HUES64 (cell line): ENCODE measurements at regions not wholly inside any gene's neighbourhood (a gene's known extent, or its start where the extent isn't known, plus 50 kb on each side); places are given as distances from the start of the nearest gene placed in this dataset.
A peak's percentile ranks its signal among the peaks of the same experiment; 100 is the strongest.

Experiments
- H3K27ac ChIP-seq: 2 replicates; pipeline ENCODE4 v1.7.0; 2013; ENCODE audit warnings: low read depth, low read length, inconsistent platforms
- H3K27me3 ChIP-seq: 2 replicates; pipeline ENCODE4 v1.6.1; 2013; ENCODE audit warnings: mild to moderate bottlenecking, low read length; ENCODE audit not compliant: insufficient read depth
- H3K36me3 ChIP-seq: 2 replicates; pipeline ENCODE4 v1.6.1; 2013; ENCODE audit warnings: mild to moderate bottlenecking, low read length; ENCODE audit not compliant: insufficient read depth
- H3K4me1 ChIP-seq: 2 replicates; pipeline ENCODE4 v1.6.1; 2013; ENCODE audit warnings: mild to moderate bottlenecking, low read length, moderate library complexity; ENCODE audit not compliant: insufficient read depth
- H3K4me3 ChIP-seq: 2 replicates; pipeline ENCODE4 v1.5.1; 2013; ENCODE audit warnings: mild to moderate bottlenecking, low read length, moderate library complexity
- H3K9ac ChIP-seq: 2 replicates; pipeline ENCODE4 v1.6.1; 2013; ENCODE audit warnings: mild to moderate bottlenecking, low read depth, low read length
- H3K9me3 ChIP-seq: 2 replicates; pipeline ENCODE4 v1.6.1; 2013; ENCODE audit warnings: low read depth, low read length; ENCODE audit not compliant: insufficient read depth
- WGBS: fragments of 150-250, 120-280 bp; methylation state at CpG from one replicate; pipeline ENCODE4 v1.1.7; 2013; ENCODE audit warnings: missing lambda C conversion rate; 5-methylcytosine and 5-hydroxymethylcytosine counted together

DNA sequence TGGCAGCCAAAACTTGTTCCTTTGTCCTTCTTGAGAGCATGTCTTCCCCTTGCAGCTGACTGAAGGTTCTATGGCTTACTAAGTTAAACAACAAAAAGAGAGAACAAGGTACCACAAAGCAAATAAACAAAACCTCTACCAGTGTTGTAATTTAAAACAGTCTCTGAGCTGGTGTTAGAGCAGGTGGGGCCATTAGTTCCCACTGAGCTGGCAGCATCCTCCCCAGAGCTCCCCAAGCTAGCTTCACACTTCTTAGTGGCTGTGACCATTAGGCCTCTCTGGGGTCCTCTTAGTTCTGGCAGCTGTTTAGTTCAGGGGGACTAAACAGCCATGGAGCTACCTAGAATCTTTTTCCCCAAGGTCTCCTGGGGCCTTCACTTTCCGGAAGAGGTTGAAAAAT is 128.6 kb upstream of the ELL2 start:
- Histone ChIP-seq H3K4me3 (no peak overlapping the region), H3K9me3 (no peaks in the 10 kb centered on the region)
- WGBS = no CpG with 5 or more reads among the region's 1 CpG

GRCh38 chr5:96088706-96089498 is 127.3 kb upstream of the ELL2 start:
- no peak overlapping the region for H3K4me3 ChIP-seq
- 92% methylated on average over 4 of the region's 4 CpGs for WGBS

More for the DNA sequence above, 128.6 kb upstream of the ELL2 start:
- H3K4me1 ChIP-seq = peaks cover 33% of the 10 kb centered on the region
- H3K9ac ChIP-seq = no peak overlapping the region
- no peaks in the 10 kb centered on the region for H3K36me3 ChIP-seq
- H3K27me3 ChIP-seq = no peaks in the 10 kb centered on the region
- no peak overlapping the region for H3K27ac ChIP-seq

DNA sequence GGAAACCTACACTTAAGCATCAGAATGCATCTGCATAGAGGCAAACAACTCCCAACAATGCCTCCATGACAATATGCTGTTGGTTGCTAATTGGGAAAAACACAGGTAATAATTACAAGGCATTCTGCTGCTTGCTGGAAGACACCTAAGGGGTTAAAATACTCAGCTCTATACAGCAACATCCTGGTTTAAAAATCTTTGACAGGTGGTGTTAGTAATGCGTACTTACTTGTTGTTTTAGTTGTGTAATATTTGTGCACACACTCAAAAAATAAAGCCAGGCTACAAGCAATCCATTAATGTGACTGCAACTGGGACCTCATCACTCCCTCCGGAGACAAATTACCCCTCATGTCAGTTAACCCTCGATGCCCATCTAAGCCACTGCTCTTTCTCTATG is 126.3 kb upstream of the ELL2 start:
- H3K27me3 ChIP-seq = no peaks in the 10 kb centered on the region
- no peak overlapping the region for H3K4me3 ChIP-seq
- H3K36me3 ChIP-seq = no peaks in the 10 kb centered on the region
- H3K4me1 ChIP-seq = peaks cover 49% of the 10 kb centered on the region
- WGBS = 63% methylated on average over 2 of the region's 3 CpGs
- H3K9me3 ChIP-seq = no peaks in the 10 kb centered on the region
- H3K9ac ChIP-seq = no peak overlapping the region
- H3K27ac ChIP-seq = no peak overlapping the region

More at GRCh38 chr5:96088706-96089498, 127.3 kb upstream of the ELL2 start:
- no peaks in the 10 kb centered on the region for H3K9me3 ChIP-seq
- H3K4me1 ChIP-seq = peaks cover 41% of the 10 kb centered on the region
- H3K27ac ChIP-seq = no peak overlapping the region
- H3K36me3 ChIP-seq = no peaks in the 10 kb centered on the region
- no peak overlapping the region for H3K9ac ChIP-seq
- no peaks in the 10 kb centered on the region for H3K27me3 ChIP-seq

- 87% methylated on average over 1 of the region's 2 CpGs for WGBS
- no peak overlapping the region for H3K9ac ChIP-seq
- H3K27me3 ChIP-seq = no peaks in the 10 kb centered on the region
- H3K4me3 ChIP-seq = no peak overlapping the region
- peaks cover 55% of the 10 kb centered on the region for H3K4me1 ChIP-seq
- no peaks in the 10 kb centered on the region for H3K36me3 ChIP-seq
- H3K27ac ChIP-seq = peak overlapping the region; percentile 92; the same call in 1 of the 2 replicates
- H3K9me3 ChIP-seq = no peaks in the 10 kb centered on the region
Measured at GRCh38 chr5:96084874-96085506, 123.3 kb upstream of the ELL2 start.

GRCh38 chr5:96083361-96083881 is 121.8 kb upstream of the ELL2 start:
- H3K36me3 ChIP-seq = no peaks in the 10 kb centered on the region
- H3K9me3 ChIP-seq = no peaks in the 10 kb centered on the region
- H3K4me1 ChIP-seq = peaks cover 44% of the 10 kb centered on the region
- H3K9ac ChIP-seq = peak overlapping the region; percentile 32; the same call in 1 of the 2 replicates
- H3K27me3 ChIP-seq = no peaks in the 10 kb centered on the region
- H3K4me3 ChIP-seq = 0 out of 2 replicates have a peak overlapping the region, but pooled peaks have one; percentile 5
- 37% methylated on average over 4 of the region's 4 CpGs for WGBS
- H3K27ac ChIP-seq = peak overlapping the region; percentile 92

DNA sequence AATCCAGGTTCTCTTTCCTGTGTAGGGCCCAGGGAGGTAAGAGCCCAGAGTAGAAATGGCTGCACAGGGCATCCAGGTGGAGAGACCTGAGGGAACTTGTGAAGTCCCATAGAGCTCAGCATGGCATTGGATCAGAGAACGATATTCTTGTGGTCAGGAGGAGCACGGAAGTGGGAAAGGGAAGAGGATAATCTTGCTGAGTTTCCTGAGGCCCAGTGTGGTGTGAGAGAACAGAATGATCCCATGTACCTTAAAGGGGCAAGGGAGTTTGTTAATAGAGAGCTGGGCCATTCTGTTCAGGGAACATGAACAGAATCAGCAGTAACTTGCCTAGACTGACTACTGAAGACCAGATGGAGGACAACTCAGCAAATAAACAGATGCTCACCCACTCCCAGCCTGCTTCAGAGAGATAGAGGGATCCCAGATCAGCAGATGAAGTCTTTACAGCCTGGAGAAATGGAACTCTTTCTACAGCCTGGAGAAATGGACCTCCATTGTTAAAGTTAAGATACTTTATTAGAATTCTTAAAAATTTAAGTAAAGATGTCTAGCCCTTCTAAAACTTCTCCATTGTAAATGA is 119.7 kb upstream of the ELL2 start:
- no peaks in the 10 kb centered on the region for H3K27me3 ChIP-seq
- H3K9me3 ChIP-seq = no peaks in the 10 kb centered on the region
- H3K4me1 ChIP-seq = peaks cover 33% of the 10 kb centered on the region
- H3K9ac ChIP-seq = no peak overlapping the region
- H3K27ac ChIP-seq = no peak overlapping the region
- H3K4me3 ChIP-seq = no peak overlapping the region
- 93% methylated on average over 2 of the region's 2 CpGs for WGBS
- H3K36me3 ChIP-seq = no peaks in the 10 kb centered on the region

- no peak overlapping the region for H3K4me3 ChIP-seq
- H3K27me3 ChIP-seq = no peaks in the 10 kb centered on the region
- H3K4me1 ChIP-seq = peaks cover 33% of the 10 kb centered on the region
- no peaks in the 10 kb centered on the region for H3K36me3 ChIP-seq
- H3K9ac ChIP-seq = no peak overlapping the region
- H3K27ac ChIP-seq = no peak overlapping the region
- H3K9me3 ChIP-seq = no peaks in the 10 kb centered on the region
Measured at GRCh38 chr5:96080557-96080956, 118.9 kb upstream of the ELL2 start.

DNA sequence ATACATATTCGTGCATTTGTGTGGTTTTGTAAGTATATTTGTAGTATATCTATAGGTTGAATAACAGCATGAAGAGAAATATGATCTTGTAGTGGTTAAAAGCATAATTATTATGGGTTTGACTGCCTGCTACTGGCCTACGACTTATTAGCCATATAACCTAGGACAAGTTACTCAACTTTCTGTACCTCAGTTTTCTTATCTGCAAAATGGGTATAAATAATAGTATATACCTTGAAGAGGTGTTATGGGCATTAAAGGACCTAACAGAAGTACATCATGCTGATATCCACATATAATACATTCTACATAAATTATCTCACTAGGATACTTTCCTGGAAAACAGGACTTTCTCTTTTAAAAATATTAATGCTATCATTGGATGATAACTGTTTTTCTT is 118.3 kb upstream of the ELL2 start:
- no peak overlapping the region for H3K9ac ChIP-seq
- no peaks in the 10 kb centered on the region for H3K9me3 ChIP-seq
- H3K36me3 ChIP-seq = no peaks in the 10 kb centered on the region
- H3K4me3 ChIP-seq = no peak overlapping the region
- 92% methylated on average over 2 of the region's 2 CpGs for WGBS
- H3K27ac ChIP-seq = no peak overlapping the region
- H3K4me1 ChIP-seq = peaks cover 27% of the 10 kb centered on the region
- no peaks in the 10 kb centered on the region for H3K27me3 ChIP-seq

- Histone ChIP-seq H3K4me1 (peaks cover 18% of the 10 kb centered on the region), H3K27me3 (no peaks in the 10 kb centered on the region), H3K9me3 (no peaks in the 10 kb centered on the region), H3K36me3 (no peaks in the 10 kb centered on the region), H3K4me3 (no peak overlapping the region), H3K27ac (no peak overlapping the region), H3K9ac (no peak overlapping the region)
Measured at GRCh38 chr5:96079075-96079474, 117.4 kb upstream of the ELL2 start.

DNA sequence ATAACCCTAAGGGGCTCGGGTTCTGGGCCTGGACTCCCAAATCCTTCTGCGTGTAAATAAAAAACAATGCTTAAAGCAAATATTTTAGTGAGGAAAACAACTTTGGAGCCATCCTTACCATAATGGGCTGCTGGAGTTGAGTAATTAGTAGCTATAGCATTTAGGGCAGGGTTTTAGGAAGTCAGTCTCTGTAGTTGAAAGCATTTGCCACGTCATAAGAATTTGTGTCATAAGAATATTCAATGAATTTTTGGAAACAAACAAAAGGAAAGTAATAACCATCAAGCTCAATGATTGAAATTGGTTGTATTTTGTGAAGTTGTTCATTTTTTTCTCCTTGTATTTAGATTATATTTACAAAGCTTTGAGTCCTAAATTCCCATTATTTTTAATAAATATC is 114.8 kb upstream of the ELL2 start:
- Histone ChIP-seq H3K36me3 (no peaks in the 10 kb centered on the region), H3K9me3 (no peaks in the 10 kb centered on the region), H3K4me3 (no peak overlapping the region), H3K4me1 (no peaks in the 10 kb centered on the region), H3K27me3 (no peaks in the 10 kb centered on the region), H3K9ac (no peak overlapping the region), H3K27ac (no peak overlapping the region)
- 96% methylated on average over 3 of the region's 3 CpGs for WGBS

GRCh38 chr5:96075579-96076289 is 114.1 kb upstream of the ELL2 start:
- H3K9me3 ChIP-seq = no peaks in the 10 kb centered on the region
- H3K4me1 ChIP-seq = no peaks in the 10 kb centered on the region
- H3K27me3 ChIP-seq = no peaks in the 10 kb centered on the region
- no peak overlapping the region for H3K4me3 ChIP-seq
- no peak overlapping the region for H3K9ac ChIP-seq
- 93% methylated on average over 2 of the region's 2 CpGs for WGBS
- no peaks in the 10 kb centered on the region for H3K36me3 ChIP-seq
- H3K27ac ChIP-seq = no peak overlapping the region
